Activated CD4-positive, alpha-beta memory T cell treated with anti-CD3 and anti-CD28 coated beads, Interleukin-2, amount 10 ng/mL, durations not matched to agents 7 days and 5 days (primary cell): ENCODE measurements at regions not wholly inside any gene's neighbourhood (a gene's known extent, or its start where the extent isn't known, plus 50 kb on each side); places are given as distances from the start of the nearest gene placed in this dataset.
"Not testable (repeated sequence)": the region's sequence is repeated elsewhere in the genome, so short reads cannot be mapped to it uniquely, and the experiment has no call there.

Experiments
- CTCF ChIA-PET: fragments of 350-600 bp; sonication (Branson Sonifier 250); formaldehyde crosslinking; loops from one replicate; lab custom pipeline; 2021; ENCODE audit warnings: antibody characterized with exemption, inconsistent platforms; lab: Charles Lee
- POLR2A ChIA-PET: fragments of 350-600 bp; sonication (Branson Sonifier 250); formaldehyde crosslinking; loops from one replicate; lab custom pipeline; 2021; ENCODE audit warnings: antibody characterized with exemption; lab: Charles Lee
- DNase-seq: peaks from one replicate; pipeline ENCODE4 v3.0.0-alpha.2; 2020
- H3K27ac Mint-ChIP-seq: one replicate; pipeline ENCODE4 v1.8.0; 2021; ENCODE audit warnings: mild to moderate bottlenecking, mixed read lengths
- H3K27me3 Mint-ChIP-seq: one replicate; pipeline ENCODE4 v1.8.0; 2021; ENCODE audit warnings: mixed read lengths
- H3K36me3 Mint-ChIP-seq: one replicate; pipeline ENCODE4 v1.8.0; 2021; ENCODE audit warnings: low read depth, mixed read lengths
- H3K4me1 Mint-ChIP-seq: one replicate; pipeline ENCODE4 v1.8.0; 2021; ENCODE audit warnings: mixed read lengths
- H3K4me3 Mint-ChIP-seq: one replicate; pipeline ENCODE4 v1.8.0; 2021; ENCODE audit warnings: mild to moderate bottlenecking, mixed read lengths
- H3K9me3 Mint-ChIP-seq: one replicate; pipeline ENCODE4 v1.8.0; 2021; ENCODE audit warnings: mixed read lengths

GRCh38 chr2:110323832-110324231 is 111.5 kb upstream of the MTLN start:
- CTCF ChIA-PET, H3K9me3 Mint-ChIP-seq, POLR2A ChIA-PET, H3K36me3 Mint-ChIP-seq, H3K4me3 Mint-ChIP-seq, H3K27ac Mint-ChIP-seq, H3K27me3 Mint-ChIP-seq, H3K4me1 Mint-ChIP-seq, DNase-seq: not testable (repeated sequence)

- CTCF ChIA-PET, POLR2A ChIA-PET, H3K27ac Mint-ChIP-seq, DNase-seq, H3K27me3 Mint-ChIP-seq, H3K9me3 Mint-ChIP-seq, H3K4me1 Mint-ChIP-seq, H3K36me3 Mint-ChIP-seq, H3K4me3 Mint-ChIP-seq: not testable (repeated sequence)
Measured at GRCh38 chr2:110322535-110322934, 110.2 kb upstream of the MTLN start.

DNA sequence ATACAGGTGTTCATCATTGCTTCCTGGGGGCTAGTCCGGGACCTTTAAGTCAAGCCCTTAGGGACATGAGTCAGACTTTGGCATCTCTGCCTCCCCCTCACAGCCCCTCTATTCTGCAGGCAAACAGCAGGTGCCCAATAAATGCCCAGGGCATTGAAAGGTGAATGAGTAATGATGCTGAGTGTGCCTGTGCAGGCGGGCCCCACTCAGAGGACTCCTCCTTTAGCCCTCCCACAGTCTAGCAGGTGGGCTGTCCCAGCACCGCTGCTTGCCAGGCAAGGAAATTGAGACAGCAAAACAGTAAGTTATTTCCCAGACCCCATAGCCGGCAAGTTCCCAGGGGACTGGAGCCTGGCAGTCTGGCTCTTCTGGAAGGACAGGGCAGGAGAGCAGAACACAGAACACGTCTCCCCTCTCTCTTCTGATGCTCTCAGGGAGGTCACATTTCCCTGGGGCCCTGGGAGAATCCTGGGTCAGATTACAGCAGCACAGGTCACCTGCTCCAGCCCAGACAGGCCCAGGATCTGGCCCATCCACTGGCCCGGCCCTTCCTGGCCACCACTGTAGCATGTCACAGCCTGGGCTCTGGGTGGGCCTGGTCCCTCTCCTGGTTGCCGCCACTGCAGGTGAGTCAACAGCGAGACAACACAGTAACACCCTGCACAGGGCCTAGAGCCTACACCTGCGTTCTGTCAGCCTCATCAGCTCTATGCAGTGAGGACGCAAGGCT is 108.7 kb upstream of the MTLN start:
- CTCF ChIA-PET, H3K9me3 Mint-ChIP-seq, H3K36me3 Mint-ChIP-seq, H3K27me3 Mint-ChIP-seq, H3K27ac Mint-ChIP-seq, H3K4me1 Mint-ChIP-seq, POLR2A ChIA-PET, H3K4me3 Mint-ChIP-seq, DNase-seq: not testable (repeated sequence)

- CTCF ChIA-PET, H3K9me3 Mint-ChIP-seq, DNase-seq, H3K36me3 Mint-ChIP-seq, H3K27ac Mint-ChIP-seq, H3K4me3 Mint-ChIP-seq, H3K27me3 Mint-ChIP-seq, H3K4me1 Mint-ChIP-seq, POLR2A ChIA-PET: not testable (repeated sequence)
Measured at GRCh38 chr2:110318898-110319297, 106.6 kb upstream of the MTLN start.

DNA sequence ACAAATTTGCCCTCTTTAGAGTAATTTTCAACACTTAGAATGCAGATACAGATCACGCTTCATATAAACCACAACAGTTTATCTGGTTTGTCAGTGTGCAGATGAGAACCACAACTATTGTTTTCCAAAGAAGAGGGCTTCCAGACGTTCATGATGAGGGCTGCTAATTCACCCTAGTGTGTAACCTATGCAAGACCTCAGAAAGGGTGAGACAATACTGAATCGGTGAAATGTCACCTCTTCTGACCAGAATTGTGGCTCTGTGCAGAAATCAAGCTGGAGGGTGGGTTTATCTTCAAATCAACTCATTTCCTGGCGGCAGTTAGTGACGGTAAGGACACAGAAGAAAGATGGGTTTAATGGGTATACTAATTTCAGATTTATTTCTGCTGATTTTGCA is 105.0 kb upstream of the MTLN start:
- H3K36me3 Mint-ChIP-seq, DNase-seq, H3K27me3 Mint-ChIP-seq, H3K27ac Mint-ChIP-seq, CTCF ChIA-PET, H3K4me3 Mint-ChIP-seq, H3K4me1 Mint-ChIP-seq, POLR2A ChIA-PET, H3K9me3 Mint-ChIP-seq: not testable (repeated sequence)

DNA sequence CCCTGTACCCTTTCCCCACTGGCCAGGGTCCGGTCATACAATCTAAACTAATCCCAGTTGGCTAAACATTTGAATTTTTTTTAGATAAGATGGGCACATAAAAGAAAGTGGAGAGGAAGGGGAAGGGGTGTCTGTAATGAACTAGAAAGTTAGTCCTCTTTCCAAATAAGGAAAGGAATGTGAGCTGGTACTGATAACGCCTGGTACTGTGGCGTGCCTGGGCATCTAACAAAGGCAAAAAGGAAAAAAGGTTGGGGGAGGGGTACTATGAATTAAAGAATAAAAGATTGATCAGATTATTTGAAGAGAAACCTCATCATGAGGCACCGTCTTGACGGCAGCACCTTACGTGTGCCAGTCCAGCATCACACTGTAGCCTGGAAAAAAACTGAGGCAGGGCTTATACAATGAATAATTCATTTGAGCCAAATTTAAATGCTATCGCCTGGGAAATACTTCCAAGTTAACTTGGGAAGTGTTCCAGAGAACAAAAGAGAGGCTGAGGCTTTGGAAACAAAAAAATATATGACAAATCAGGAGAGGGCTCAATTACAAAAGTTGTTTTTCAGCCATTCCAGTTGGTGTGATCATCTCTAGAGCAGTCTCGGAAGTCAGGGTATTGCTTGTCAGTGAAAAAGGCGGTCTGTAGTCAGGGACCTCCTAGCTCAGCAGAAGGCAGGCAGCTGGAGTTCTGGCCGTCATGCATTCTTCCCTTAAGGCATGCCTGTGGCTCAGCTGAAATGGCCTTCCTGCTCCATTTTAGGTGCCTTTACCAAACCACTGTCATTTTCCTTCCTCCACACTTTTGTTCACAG is 103.9 kb upstream of the MTLN start:
- H3K27ac Mint-ChIP-seq, CTCF ChIA-PET, POLR2A ChIA-PET, H3K27me3 Mint-ChIP-seq, DNase-seq, H3K4me1 Mint-ChIP-seq, H3K9me3 Mint-ChIP-seq, H3K36me3 Mint-ChIP-seq, H3K4me3 Mint-ChIP-seq: not testable (repeated sequence)

DNA sequence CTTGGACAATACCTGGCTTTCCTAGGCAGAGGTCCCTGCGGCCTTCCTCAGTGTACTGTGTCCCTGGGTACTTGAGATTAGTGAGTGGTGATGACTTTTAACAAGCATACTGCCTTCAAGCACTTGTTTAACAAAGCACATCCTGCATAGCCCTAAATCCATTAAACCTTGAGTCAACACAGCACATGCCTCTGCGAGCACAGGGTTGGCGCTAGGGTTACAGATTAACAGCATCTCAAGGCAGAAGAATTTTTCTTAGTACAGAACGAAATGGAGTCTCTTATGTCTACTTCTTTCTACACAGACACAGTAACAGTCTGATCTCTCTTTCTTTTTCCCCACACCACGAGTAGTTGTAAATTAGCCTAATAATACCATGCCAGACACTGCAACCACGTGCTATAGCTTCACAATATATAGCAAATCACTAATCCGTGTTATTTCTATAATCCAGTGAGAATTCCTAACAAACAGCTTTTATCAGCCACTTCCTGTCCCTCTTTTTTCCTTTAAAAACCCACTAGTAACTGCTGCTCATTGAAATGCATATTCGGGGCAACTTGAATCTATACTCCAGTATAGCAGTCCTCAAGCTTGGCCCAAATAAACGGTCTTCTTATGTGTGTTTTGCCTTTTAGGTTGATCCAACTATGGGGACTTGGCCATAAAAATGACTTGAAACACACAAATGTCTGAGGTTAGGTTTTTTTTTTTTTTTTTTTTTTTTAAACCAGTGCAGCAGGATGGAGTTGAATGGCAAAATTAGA is 102.9 kb upstream of the MTLN start:
- H3K4me3 Mint-ChIP-seq, DNase-seq, H3K9me3 Mint-ChIP-seq, CTCF ChIA-PET, H3K27me3 Mint-ChIP-seq, H3K36me3 Mint-ChIP-seq, H3K27ac Mint-ChIP-seq, POLR2A ChIA-PET, H3K4me1 Mint-ChIP-seq: not testable (repeated sequence)

GRCh38 chr2:110314472-110314871 is 102.1 kb upstream of the MTLN start:
- CTCF ChIA-PET, H3K27me3 Mint-ChIP-seq, H3K4me3 Mint-ChIP-seq, H3K36me3 Mint-ChIP-seq, DNase-seq, H3K27ac Mint-ChIP-seq, H3K9me3 Mint-ChIP-seq, H3K4me1 Mint-ChIP-seq, POLR2A ChIA-PET: not testable (repeated sequence)

- CTCF ChIA-PET, H3K4me3 Mint-ChIP-seq, H3K9me3 Mint-ChIP-seq, H3K4me1 Mint-ChIP-seq, H3K36me3 Mint-ChIP-seq, DNase-seq, H3K27me3 Mint-ChIP-seq, POLR2A ChIA-PET, H3K27ac Mint-ChIP-seq: not testable (repeated sequence)
Measured at GRCh38 chr2:110313032-110313431, 100.7 kb upstream of the MTLN start.

- H3K4me1 Mint-ChIP-seq, result not testable (repeated sequence)
Measured at GRCh38 chr2:110311713-110312444, 99.5 kb upstream of the MTLN start.

DNA sequence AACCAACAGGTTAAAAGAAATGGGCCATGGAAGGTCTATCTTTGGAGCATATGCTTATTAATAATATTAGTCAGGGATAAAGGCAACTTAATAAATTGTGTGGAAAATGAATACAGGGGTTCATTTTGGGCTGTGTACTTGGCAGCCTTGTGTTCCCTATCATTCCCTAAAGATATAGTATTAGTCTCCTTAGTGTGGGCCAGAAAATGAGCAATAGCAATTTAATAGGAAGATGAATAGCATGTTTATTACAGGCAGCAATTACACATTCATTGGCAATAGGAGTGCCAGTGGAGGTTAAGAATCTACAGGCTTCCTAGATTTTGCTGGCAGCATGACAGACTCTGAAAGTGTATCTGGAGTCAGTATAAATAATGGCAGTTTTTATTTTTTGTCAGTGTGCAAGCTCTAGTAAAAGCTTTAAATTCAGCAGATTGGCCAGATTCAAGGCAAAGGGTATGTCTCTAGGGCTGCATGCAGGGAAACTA is 98.7 kb upstream of the MTLN start:
- H3K27me3 Mint-ChIP-seq, CTCF ChIA-PET, H3K4me3 Mint-ChIP-seq, H3K9me3 Mint-ChIP-seq, DNase-seq, POLR2A ChIA-PET, H3K36me3 Mint-ChIP-seq, H3K27ac Mint-ChIP-seq, H3K4me1 Mint-ChIP-seq: not testable (repeated sequence)

More at GRCh38 chr2:110311713-110312444, 99.5 kb upstream of the MTLN start:
- H3K27ac Mint-ChIP-seq, H3K4me3 Mint-ChIP-seq, POLR2A ChIA-PET, H3K36me3 Mint-ChIP-seq, H3K9me3 Mint-ChIP-seq, DNase-seq, CTCF ChIA-PET, H3K27me3 Mint-ChIP-seq: not testable (repeated sequence)

- H3K27ac Mint-ChIP-seq, POLR2A ChIA-PET, CTCF ChIA-PET: not testable (repeated sequence)
Measured at GRCh38 chr2:110308728-110309127, 96.4 kb upstream of the MTLN start.

DNA sequence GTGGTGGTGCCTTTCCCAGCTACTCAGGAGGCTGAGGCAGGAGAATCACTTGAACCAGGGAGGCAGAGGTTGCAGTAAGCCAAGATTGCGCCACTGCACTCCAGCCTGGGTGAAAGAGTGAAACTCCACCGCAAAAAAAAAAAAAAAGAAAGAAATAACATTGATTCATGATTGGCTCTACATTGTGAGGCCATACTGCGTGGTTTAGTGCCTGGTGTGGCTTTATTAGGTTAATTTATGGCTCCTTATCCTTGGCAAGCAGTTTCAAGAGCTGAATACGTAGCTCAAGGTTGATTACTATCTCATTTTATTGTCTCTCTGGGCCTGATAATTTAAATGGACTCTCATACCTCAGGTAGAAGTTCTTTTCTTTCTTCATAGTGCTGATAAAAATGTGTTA is 80.5 kb upstream of the MTLN start:
- DNase-seq, H3K27ac Mint-ChIP-seq, POLR2A ChIA-PET, H3K4me3 Mint-ChIP-seq, H3K4me1 Mint-ChIP-seq, H3K36me3 Mint-ChIP-seq, H3K27me3 Mint-ChIP-seq, H3K9me3 Mint-ChIP-seq, CTCF ChIA-PET: not testable (repeated sequence)

More at GRCh38 chr2:110308728-110309127, 96.4 kb upstream of the MTLN start:
- not testable (repeated sequence) for H3K4me1 Mint-ChIP-seq, H3K4me3 Mint-ChIP-seq, DNase-seq, H3K27me3 Mint-ChIP-seq, H3K36me3 Mint-ChIP-seq, H3K9me3 Mint-ChIP-seq
